ENCODE measurements at regions not wholly inside any gene's neighbourhood (a gene's known extent, or its start where the extent isn't known, plus 50 kb on each side); places are given as distances from the start of the nearest gene placed in this dataset.

DNA sequence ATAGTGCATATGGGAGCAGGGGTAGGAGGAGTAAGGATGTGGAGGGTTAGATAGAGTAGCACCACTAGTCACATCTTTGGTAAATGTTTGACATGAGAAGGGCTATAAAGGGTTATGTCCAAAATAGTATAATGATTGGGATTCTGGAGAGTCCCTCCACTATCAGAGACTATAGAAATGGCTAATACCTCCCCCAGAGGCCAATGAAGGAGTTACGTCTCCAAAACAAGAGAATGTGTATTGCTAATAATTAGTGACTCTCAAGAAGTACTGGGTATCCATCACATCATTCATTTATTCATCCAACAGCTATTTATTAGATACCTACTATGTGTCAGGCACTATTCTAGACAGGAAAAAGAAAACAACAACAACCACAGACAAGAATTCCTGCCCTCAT lies 203.7 kb upstream of the UMPS start:
- Histone ChIP-seq H3K27ac (no peak overlapping the region), H3K4me3 (replicated peaks in 1 of 3) (no peak overlapping the region), H3K27me3 (no peaks in the 10 kb centered on the region), H3K36me3 (no peaks in the 10 kb centered on the region), H3K9me3 (no peaks in the 10 kb centered on the region), H3K4me1 (peaks cover 1% of the 10 kb centered on the region in 2 donors)
- intact Hi-C loops (cut with DNase I) = no loop called here
- TF ChIP-seq, protein P1, sequence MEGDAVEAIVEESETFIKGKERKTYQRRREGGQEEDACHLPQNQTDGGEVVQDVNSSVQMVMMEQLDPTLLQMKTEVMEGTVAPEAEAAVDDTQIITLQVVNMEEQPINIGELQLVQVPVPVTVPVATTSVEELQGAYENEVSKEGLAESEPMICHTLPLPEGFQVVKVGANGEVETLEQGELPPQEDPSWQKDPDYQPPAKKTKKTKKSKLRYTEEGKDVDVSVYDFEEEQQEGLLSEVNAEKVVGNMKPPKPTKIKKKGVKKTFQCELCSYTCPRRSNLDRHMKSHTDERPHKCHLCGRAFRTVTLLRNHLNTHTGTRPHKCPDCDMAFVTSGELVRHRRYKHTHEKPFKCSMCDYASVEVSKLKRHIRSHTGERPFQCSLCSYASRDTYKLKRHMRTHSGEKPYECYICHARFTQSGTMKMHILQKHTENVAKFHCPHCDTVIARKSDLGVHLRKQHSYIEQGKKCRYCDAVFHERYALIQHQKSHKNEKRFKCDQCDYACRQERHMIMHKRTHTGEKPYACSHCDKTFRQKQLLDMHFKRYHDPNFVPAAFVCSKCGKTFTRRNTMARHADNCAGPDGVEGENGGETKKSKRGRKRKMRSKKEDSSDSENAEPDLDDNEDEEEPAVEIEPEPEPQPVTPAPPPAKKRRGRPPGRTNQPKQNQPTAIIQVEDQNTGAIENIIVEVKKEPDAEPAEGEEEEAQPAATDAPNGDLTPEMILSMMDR (IDR thresholded peaks at IDR 0.05) = no peak
- TF ChIP-seq POLR2A (IDR thresholded peaks at IDR 0.05) = no peak
- DNase-seq = no peak
- 95 to 97% methylated on average over 1 of the region's 1 CpG for WGBS, 2 donors

GRCh38 chr3:124529826-124530571 lies 200.3 kb upstream of the UMPS start:
- no peak overlapping the region for H3K27ac ChIP-seq
- no peak for DNase-seq
- no peak overlapping the region for H3K4me3 ChIP-seq (replicated peaks in 1 of 3)
- no peaks in the 10 kb centered on the region for H3K9me3 ChIP-seq
- no peaks in the 10 kb centered on the region for H3K27me3 ChIP-seq
- H3K4me1 ChIP-seq = no peaks in the 10 kb centered on the region
- TF ChIP-seq POLR2A (IDR thresholded peaks at IDR 0.05) = no peak
- TF ChIP-seq, protein P1 (IDR thresholded peaks at IDR 0.05) = no peak
- 92 to 94% methylated on average over 3 of the region's 3 CpGs for WGBS, 2 donors
- H3K36me3 ChIP-seq = no peaks in the 10 kb centered on the region
- intact Hi-C loops (cut with DNase I) = no loop called here

GRCh38 chr3:124530916-124531315 lies 199.3 kb upstream of the UMPS start:
- H3K27me3 ChIP-seq = no peaks in the 10 kb centered on the region
- no peak for DNase-seq
- H3K9me3 ChIP-seq = no peaks in the 10 kb centered on the region
- no peaks in the 10 kb centered on the region for H3K36me3 ChIP-seq
- TF ChIP-seq POLR2A (IDR thresholded peaks at IDR 0.05) = no peak
- TF ChIP-seq, protein P1 (IDR thresholded peaks at IDR 0.05) = no peak
- no peak overlapping the region for H3K27ac ChIP-seq
- no peak overlapping the region for H3K4me3 ChIP-seq (replicated peaks in 1 of 3)
- no peaks in the 10 kb centered on the region for H3K4me1 ChIP-seq
- intact Hi-C loops (cut with DNase I) = no loop called here

DNA sequence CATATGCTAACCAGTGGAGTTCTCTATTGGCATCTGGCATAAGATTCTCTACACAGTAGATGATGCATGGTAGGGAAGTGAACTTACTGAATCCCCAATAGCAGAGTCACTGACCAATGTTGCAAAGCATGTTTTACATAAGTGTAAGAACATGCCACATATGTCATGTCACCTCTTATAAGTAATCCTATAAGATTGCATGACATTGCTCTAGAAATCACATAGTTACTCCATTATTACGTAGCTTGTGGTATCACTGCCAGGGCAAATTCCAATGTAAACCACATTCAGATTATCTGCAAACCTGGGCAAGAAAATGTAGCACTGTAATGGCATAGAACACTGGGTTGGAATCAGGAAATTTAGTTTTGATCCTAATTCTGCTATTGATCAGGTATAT lies 198.2 kb upstream of the UMPS start:
- DNase-seq = no peak
- Histone ChIP-seq H3K27ac (no peak overlapping the region), H3K9me3 (no peaks in the 10 kb centered on the region), H3K36me3 (no peaks in the 10 kb centered on the region), H3K27me3 (no peaks in the 10 kb centered on the region), H3K4me3 (replicated peaks in 1 of 3) (no peak overlapping the region), H3K4me1 (no peaks in the 10 kb centered on the region)
- intact Hi-C loops (cut with DNase I) = no loop called here
- WGBS, 2 donors = 93 to 100% methylated on average over 1 of the region's 1 CpG
- TF ChIP-seq, protein P1 (IDR thresholded peaks at IDR 0.05) = no peak
- no peak for TF ChIP-seq POLR2A (IDR thresholded peaks at IDR 0.05)

- intact Hi-C loops (cut with DNase I) = no loop called here
- Histone ChIP-seq H3K27ac (no peak overlapping the region), H3K9me3 (no peaks in the 10 kb centered on the region), H3K4me3 (replicated peaks in 1 of 3) (no peak overlapping the region), H3K27me3 (no peaks in the 10 kb centered on the region), H3K36me3 (no peaks in the 10 kb centered on the region), H3K4me1 (no peaks in the 10 kb centered on the region)
- 84 to 89% methylated on average over 1 of the region's 1 CpG for WGBS, 2 donors
- no peak for DNase-seq
- TF ChIP-seq, protein P1 (IDR thresholded peaks at IDR 0.05) = no peak
Observed at GRCh38 chr3:124535306-124535705, 194.9 kb upstream of the UMPS start.

Data from thyroid gland (tissue), 4 donors.